ENCODE measurements at regions not wholly inside any gene's neighbourhood (a gene's known extent, or its start where the extent isn't known, plus 50 kb on each side); places are given as distances from the start of the nearest gene placed in this dataset.

DNA sequence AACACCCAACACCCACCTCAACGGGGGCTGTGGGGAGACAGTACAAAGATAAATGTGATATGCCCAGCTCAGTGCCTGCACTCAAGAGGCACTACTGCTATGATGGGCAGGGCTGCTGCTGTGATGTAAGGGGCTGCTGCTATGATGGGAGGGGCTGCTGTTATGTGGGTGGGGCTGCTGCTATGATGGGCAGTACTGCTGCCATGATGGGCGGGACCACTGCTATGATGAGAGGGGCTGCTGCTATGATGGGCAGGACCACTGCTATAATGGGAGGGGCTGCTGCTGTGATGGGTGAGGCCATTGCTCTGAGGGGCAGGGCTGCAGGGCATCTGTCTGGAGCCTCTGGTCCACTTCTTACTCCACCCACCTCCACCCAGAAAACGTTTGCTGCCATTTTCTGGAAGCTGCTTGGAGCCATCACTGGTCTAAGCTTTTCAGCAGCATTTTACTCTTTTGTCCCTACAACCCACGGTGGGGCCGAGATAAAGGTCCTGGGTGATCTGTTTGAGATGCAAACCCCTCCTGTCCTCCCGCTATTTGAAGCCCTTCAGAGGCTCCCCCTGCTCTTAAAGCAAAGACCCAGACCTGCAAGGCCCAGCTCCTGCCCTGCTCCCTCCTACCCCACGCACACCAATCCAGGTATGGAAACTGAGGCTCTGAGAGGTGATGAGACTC is 656.9 kb downstream of the PTPRU start:
- Histone ChIP-seq H3K4me3 (ENCODE audit: extremely low read depth, insufficient read depth, low read length, poor library complexity, severe bottlenecking) (no peak overlapping the region), H3K36me3 (ENCODE audit: control insufficient read depth, insufficient read depth, low read length) (no peaks in the 10 kb centered on the region), H3K9me3 (ENCODE audit: control insufficient read depth, low read length) (no peaks in the 10 kb centered on the region), H3K4me1 (ENCODE audit: control insufficient read depth, insufficient read depth, low read length, poor library complexity, severe bottlenecking) (no peaks in the 10 kb centered on the region), H3K27ac (ENCODE audit: low read depth, low read length, severe bottlenecking) (no peak overlapping the region)
- 66 to 79% methylated on average over 5 to 6 of the region's 7 CpGs for WGBS, 2 experiments (ENCODE audit: insufficient coverage in 2 of 2)

DNA sequence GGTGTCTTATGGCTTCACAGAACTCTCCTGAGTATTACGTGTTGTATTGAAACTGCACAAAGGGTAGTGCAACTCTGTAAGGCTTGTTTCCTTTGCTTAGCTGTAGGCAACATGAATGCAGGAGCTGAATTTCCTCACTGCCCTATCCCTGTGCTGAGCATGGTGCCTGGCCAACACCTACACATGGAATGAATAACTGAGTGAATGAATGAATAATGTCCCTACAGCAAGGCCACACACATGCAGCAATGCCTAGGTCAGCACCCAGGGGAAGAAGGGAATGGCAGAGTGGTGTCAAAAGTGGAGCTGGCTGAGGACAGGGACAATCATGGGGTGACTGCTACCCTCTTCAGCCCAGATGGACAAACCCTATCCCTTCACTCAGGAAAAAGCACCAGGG is 655.9 kb downstream of the PTPRU start:
- no peaks in the 10 kb centered on the region for H3K4me1 ChIP-seq (ENCODE audit: control insufficient read depth, insufficient read depth, low read length, poor library complexity, severe bottlenecking)
- no peaks in the 10 kb centered on the region for H3K36me3 ChIP-seq (ENCODE audit: control insufficient read depth, insufficient read depth, low read length)
- H3K27ac ChIP-seq (ENCODE audit: low read depth, low read length, severe bottlenecking), result no peak overlapping the region
- 100% methylated on average over 1 of the region's 1 CpG; no CpG with 5 or more reads in 1 of the 2 experiments for WGBS, 2 experiments (ENCODE audit: insufficient coverage in 2 of 2)
- H3K9me3 ChIP-seq (ENCODE audit: control insufficient read depth, low read length), result no peaks in the 10 kb centered on the region
- H3K4me3 ChIP-seq (ENCODE audit: extremely low read depth, insufficient read depth, low read length, poor library complexity, severe bottlenecking), result no peak overlapping the region

DNA sequence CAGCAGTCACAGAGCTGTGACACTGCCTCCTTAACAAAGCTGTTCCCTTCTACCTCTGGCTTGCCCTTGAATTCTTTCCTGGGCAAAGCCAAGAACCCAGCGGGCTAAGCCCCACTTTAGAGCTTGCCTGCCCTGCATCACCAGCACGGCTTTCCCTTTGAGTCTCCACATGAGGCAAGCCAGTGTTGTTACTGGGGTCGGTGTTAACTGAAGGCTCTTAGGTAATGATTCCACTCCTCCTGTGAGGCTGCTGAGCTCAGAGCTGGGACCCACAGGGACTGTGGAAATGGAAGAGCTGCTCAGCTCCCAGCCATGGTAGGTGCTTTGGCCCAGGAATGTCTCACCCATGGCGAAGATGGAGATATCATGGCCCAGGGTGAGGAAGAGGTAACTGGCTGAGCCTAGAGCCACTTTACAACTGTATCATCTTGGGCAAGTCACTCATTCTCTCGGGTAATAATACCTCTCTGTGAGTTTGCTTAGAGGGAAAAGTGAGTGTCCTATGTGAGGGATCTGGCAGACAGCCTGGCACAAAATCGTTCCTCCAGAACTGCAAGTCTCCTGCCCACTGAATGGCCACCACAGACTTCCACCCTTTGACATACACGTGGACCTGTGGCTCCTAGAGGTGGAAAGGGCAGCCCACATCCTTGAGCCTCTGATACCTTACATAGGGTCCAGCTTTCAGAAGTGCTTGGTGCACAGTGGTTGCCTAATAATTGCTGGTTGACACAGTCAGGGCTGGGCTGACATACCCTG is 654.1 kb downstream of the PTPRU start:
- no peaks in the 10 kb centered on the region for H3K36me3 ChIP-seq (ENCODE audit: control insufficient read depth, insufficient read depth, low read length)
- H3K27ac ChIP-seq (ENCODE audit: low read depth, low read length, severe bottlenecking), result no peak overlapping the region
- WGBS, 2 experiments (ENCODE audit: insufficient coverage in 2 of 2), result 70 to 83% methylated on average over 4 to 6 of the region's 7 CpGs
- H3K9me3 ChIP-seq (ENCODE audit: control insufficient read depth, low read length), result no peaks in the 10 kb centered on the region
- H3K4me3 ChIP-seq (ENCODE audit: extremely low read depth, insufficient read depth, low read length, poor library complexity, severe bottlenecking), result no peak overlapping the region
- H3K4me1 ChIP-seq (ENCODE audit: control insufficient read depth, insufficient read depth, low read length, poor library complexity, severe bottlenecking), result no peaks in the 10 kb centered on the region

DNA sequence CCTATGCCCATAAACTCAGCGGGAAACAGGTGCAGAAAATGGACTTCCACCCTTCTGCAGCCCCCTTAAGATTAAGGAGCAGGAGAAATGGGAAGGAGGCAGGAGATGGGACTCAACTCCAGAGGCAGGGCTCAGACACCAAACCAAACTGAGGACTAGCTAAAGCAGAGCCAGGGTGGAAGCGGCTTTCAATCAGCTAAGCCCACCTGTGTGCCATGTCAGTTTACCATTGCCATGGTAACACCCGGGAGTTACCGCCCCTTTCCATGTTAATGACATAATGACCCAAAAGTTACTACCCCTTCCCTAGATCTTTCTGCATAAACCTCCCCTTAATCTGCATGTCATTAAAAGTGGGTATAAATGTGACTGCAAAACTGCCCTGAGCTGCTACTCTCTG is 653.5 kb downstream of the PTPRU start:
- 70 to 94% methylated on average over 3 to 4 of the region's 4 CpGs for WGBS, 2 experiments (ENCODE audit: insufficient coverage in 2 of 2)
- H3K36me3 ChIP-seq (ENCODE audit: control insufficient read depth, insufficient read depth, low read length), result no peaks in the 10 kb centered on the region

DNA sequence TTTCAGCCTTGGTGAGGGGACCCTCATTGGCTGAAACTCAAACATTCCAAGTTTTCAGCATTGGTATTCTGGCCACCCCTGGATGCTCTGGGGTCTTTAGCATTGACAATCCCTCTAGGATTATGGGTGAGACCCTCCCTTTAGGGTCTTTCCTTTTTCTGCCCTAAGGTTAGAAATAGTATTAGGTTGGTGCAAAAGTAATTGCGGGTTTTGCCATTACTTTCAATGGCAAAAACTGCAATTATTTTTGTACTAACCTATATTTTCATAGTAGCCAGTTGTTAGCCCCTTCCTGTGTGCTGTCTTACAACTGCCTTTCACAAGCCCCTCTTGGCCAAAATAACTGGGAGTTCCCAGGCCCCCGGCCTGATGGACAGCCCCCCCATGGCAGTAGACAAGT is 648.4 kb downstream of the PTPRU start:
- Histone ChIP-seq H3K36me3 (ENCODE audit: control insufficient read depth, insufficient read depth, low read length) (no peaks in the 10 kb centered on the region), H3K4me3 (ENCODE audit: extremely low read depth, insufficient read depth, low read length, poor library complexity, severe bottlenecking) (no peak overlapping the region), H3K4me1 (ENCODE audit: control insufficient read depth, insufficient read depth, low read length, poor library complexity, severe bottlenecking) (peaks cover 3% of the 10 kb centered on the region), H3K27ac (ENCODE audit: low read depth, low read length, severe bottlenecking) (no peak overlapping the region), H3K9me3 (ENCODE audit: control insufficient read depth, low read length) (no peaks in the 10 kb centered on the region)
- no CpG with 5 or more reads among the region's 2 CpGs for WGBS, 2 experiments (ENCODE audit: insufficient coverage in 2 of 2)

More for the DNA sequence above, 653.5 kb downstream of the PTPRU start:
- H3K9me3 ChIP-seq (ENCODE audit: control insufficient read depth, low read length), result no peaks in the 10 kb centered on the region
- H3K4me3 ChIP-seq (ENCODE audit: extremely low read depth, insufficient read depth, low read length, poor library complexity, severe bottlenecking), result no peak overlapping the region
- no peak overlapping the region for H3K27ac ChIP-seq (ENCODE audit: low read depth, low read length, severe bottlenecking)
- no peaks in the 10 kb centered on the region for H3K4me1 ChIP-seq (ENCODE audit: control insufficient read depth, insufficient read depth, low read length, poor library complexity, severe bottlenecking)

DNA sequence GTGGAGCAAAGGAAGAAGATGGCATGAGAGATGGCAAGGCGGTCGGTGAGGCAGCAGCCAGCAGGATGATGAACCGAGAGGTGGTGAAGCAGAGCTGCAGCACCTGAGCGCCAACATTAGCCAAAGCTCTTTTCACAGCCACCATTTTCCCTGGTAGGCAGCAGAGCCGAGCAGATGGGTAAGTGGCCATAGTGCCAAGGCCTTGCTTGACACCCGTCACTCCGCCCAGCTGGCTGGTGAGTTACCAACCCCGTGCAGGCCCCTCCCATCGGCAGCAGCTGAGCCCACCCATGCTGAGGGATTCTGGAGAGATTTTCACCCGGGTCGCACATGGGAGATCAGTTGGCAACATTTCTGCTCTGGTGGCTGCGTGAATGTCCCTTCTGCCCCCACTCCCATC is 647.7 kb downstream of the PTPRU start:
- H3K36me3 ChIP-seq (ENCODE audit: control insufficient read depth, insufficient read depth, low read length), result no peaks in the 10 kb centered on the region
- H3K4me3 ChIP-seq (ENCODE audit: extremely low read depth, insufficient read depth, low read length, poor library complexity, severe bottlenecking), result no peak overlapping the region
- H3K9me3 ChIP-seq (ENCODE audit: control insufficient read depth, low read length), result no peaks in the 10 kb centered on the region
- H3K4me1 ChIP-seq (ENCODE audit: control insufficient read depth, insufficient read depth, low read length, poor library complexity, severe bottlenecking), result peaks cover 3% of the 10 kb centered on the region
- 95 to 96% methylated on average over 9 to 10 of the region's 12 CpGs for WGBS, 2 experiments (ENCODE audit: insufficient coverage in 2 of 2)
- no peak overlapping the region for H3K27ac ChIP-seq (ENCODE audit: low read depth, low read length, severe bottlenecking)

DNA sequence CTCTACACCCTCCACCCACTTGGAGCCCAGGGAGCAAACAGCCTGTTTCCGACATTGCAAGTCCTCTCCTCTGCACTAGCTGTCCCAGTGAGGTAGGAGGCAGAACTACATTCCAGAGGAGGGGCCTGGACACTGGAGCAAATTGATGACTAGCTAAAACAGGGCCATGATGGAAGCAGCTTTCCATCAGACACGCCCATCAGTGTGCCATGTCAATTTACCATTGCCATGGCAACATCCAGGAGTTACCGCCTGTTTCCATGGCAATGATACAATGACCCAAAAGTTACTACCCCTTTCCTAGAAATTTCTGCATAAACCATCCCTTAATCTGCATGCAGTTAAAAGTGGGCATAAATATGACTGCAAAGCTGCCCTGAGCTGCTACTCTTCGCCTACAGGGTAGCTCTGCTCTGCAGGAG is 647.1 kb downstream of the PTPRU start:
- Histone ChIP-seq H3K9me3 (ENCODE audit: control insufficient read depth, low read length) (no peaks in the 10 kb centered on the region), H3K4me1 (ENCODE audit: control insufficient read depth, insufficient read depth, low read length, poor library complexity, severe bottlenecking) (peaks cover 3% of the 10 kb centered on the region), H3K27ac (ENCODE audit: low read depth, low read length, severe bottlenecking) (no peak overlapping the region), H3K4me3 (ENCODE audit: extremely low read depth, insufficient read depth, low read length, poor library complexity, severe bottlenecking) (no peak overlapping the region), H3K36me3 (ENCODE audit: control insufficient read depth, insufficient read depth, low read length) (no peaks in the 10 kb centered on the region)
- WGBS, 2 experiments (ENCODE audit: insufficient coverage in 2 of 2), result 85 to 93% methylated on average over 3 of the region's 4 CpGs

DNA sequence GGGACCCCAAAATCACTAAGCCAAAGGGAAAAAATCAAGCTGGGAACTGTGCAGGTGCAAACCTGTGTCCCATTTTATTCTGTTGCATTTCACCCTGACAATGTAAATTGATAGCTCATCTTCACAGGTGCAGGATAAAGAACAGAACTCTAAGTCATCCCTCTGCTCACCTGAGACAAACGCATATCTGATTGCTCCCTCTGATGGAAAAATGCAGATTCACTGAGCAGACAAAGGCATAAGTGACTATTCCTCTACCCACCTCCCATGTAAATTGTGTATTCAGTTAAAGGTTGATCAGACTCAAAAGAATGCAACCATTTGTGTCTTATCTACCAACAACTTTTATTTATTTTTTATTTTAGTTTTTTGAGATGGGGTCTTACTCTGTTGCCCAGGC is 644.2 kb downstream of the PTPRU start:
- H3K9me3 ChIP-seq (ENCODE audit: control insufficient read depth, low read length), result peaks cover 3% of the 10 kb centered on the region
- H3K4me1 ChIP-seq (ENCODE audit: control insufficient read depth, insufficient read depth, low read length, poor library complexity, severe bottlenecking), result peaks cover 7% of the 10 kb centered on the region
- H3K4me3 ChIP-seq (ENCODE audit: extremely low read depth, insufficient read depth, low read length, poor library complexity, severe bottlenecking), result no peak overlapping the region
- no peaks in the 10 kb centered on the region for H3K36me3 ChIP-seq (ENCODE audit: control insufficient read depth, insufficient read depth, low read length)
- no peak overlapping the region for H3K27ac ChIP-seq (ENCODE audit: low read depth, low read length, severe bottlenecking)
- WGBS, 2 experiments (ENCODE audit: insufficient coverage in 2 of 2), result no CpG with 5 or more reads among the region's 1 CpG

DNA sequence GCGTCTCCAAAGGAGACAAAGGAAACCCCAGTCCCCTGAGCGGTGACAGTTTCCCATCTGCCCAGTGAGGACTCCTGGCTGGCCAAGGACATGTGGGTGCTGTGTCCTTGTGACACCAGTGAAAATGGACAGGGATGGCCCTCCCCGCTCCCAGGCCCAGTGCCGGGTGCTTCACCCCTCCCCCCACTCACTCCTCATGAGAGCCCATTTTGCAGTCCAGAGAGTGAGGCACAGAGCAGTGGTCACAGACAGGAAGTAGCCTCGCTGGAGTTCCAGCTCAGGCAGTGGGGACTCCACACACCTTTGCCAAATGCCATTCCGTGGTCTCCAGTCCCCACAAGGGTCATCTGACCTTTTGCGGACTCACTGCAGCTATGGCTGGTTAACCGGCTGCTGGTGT is 642.9 kb downstream of the PTPRU start:
- peaks cover 9% of the 10 kb centered on the region for H3K4me1 ChIP-seq (ENCODE audit: control insufficient read depth, insufficient read depth, low read length, poor library complexity, severe bottlenecking)
- no peak overlapping the region for H3K4me3 ChIP-seq (ENCODE audit: extremely low read depth, insufficient read depth, low read length, poor library complexity, severe bottlenecking)
- no peaks in the 10 kb centered on the region for H3K36me3 ChIP-seq (ENCODE audit: control insufficient read depth, insufficient read depth, low read length)
- WGBS, 2 experiments (ENCODE audit: insufficient coverage in 2 of 2), result 85 to 98% methylated on average over 4 to 5 of the region's 8 CpGs
- peaks cover 3% of the 10 kb centered on the region for H3K9me3 ChIP-seq (ENCODE audit: control insufficient read depth, low read length)
- H3K27ac ChIP-seq (ENCODE audit: low read depth, low read length, severe bottlenecking), result no peak overlapping the region

DNA sequence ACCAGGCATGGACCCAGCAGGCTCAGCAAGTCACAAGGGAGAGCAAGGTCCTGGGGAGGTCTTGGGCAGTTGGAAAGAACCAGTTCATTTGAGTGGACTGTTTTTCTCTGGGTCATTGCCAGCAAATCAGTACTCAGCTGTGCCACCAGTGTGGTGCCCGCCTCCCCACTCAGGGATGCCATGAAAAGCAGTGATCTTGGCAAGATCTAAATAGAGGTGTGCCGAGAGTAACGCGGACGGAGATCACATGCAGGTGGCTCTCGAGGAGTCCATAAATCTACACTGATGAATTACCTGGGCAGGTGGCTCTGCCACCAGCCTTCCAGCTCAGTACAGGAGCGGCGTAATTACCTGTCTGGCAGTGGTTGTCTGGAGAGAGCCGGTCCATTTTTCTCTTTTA is 642.2 kb downstream of the PTPRU start:
- Histone ChIP-seq H3K4me3 (ENCODE audit: extremely low read depth, insufficient read depth, low read length, poor library complexity, severe bottlenecking) (no peak overlapping the region), H3K27ac (ENCODE audit: low read depth, low read length, severe bottlenecking) (no peak overlapping the region), H3K4me1 (ENCODE audit: control insufficient read depth, insufficient read depth, low read length, poor library complexity, severe bottlenecking) (peaks cover 9% of the 10 kb centered on the region), H3K36me3 (ENCODE audit: control insufficient read depth, insufficient read depth, low read length) (no peaks in the 10 kb centered on the region), H3K9me3 (ENCODE audit: control insufficient read depth, low read length) (peaks cover 3% of the 10 kb centered on the region)
- 92 to 98% methylated on average over 8 to 9 of the region's 9 CpGs for WGBS, 2 experiments (ENCODE audit: insufficient coverage in 2 of 2)

DNA sequence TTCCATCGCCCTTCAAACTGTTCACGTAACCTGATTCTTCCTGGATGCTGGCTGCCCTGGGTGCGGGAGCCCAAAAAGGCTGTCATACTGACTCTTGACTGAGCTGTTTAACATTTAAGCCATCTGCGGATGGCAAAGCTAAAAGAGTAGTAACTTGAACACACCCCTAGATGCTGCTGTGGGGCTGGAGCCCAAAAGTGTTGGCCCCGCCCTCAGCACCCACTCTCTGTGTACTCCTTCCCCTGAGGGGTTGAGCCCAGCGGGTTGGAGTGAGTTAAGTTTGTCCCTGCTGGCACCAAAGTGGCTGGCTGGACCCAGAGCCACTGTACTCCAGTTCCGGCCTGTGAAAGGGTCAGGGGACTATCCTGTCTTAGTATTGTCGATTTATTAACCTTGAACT is 640.6 kb downstream of the PTPRU start:
- Histone ChIP-seq H3K9me3 (ENCODE audit: control insufficient read depth, low read length) (peaks cover 3% of the 10 kb centered on the region), H3K36me3 (ENCODE audit: control insufficient read depth, insufficient read depth, low read length) (no peaks in the 10 kb centered on the region), H3K4me1 (ENCODE audit: control insufficient read depth, insufficient read depth, low read length, poor library complexity, severe bottlenecking) (peaks cover 6% of the 10 kb centered on the region), H3K4me3 (ENCODE audit: extremely low read depth, insufficient read depth, low read length, poor library complexity, severe bottlenecking) (no peak overlapping the region), H3K27ac (ENCODE audit: low read depth, low read length, severe bottlenecking) (no peak overlapping the region)
- WGBS, 2 experiments (ENCODE audit: insufficient coverage in 2 of 2), result 86 to 88% methylated on average over 6 to 7 of the region's 8 CpGs

Data from mesodermal cell (in vitro differentiated cells).